Common myeloid progenitor, CD34-positive (primary cell): ENCODE measurements at regions not wholly inside any gene's neighbourhood (a gene's known extent, or its start where the extent isn't known, plus 50 kb on each side); places are given as distances from the start of the nearest gene placed in this dataset.
A peak's percentile ranks its signal among the peaks of the same experiment; 100 is the strongest.

Experiments used
- CTCF ChIA-PET: fragments of 350-600 bp; sonication (Branson Sonifier 250); formaldehyde crosslinking; loops from one replicate; lab custom pipeline; 2021; ENCODE audit warnings: antibody characterized with exemption; lab: Charles Lee
- POLR2A ChIA-PET: fragments of 350-600 bp; sonication (Branson Sonifier 250); formaldehyde crosslinking; loops from one replicate; lab custom pipeline; 2021; ENCODE audit warnings: antibody characterized with exemption; lab: Charles Lee
- DNase-seq, 3 donors: peaks; one replicate each; pipeline versions ENCODE4 v3.0.0 to v3.0.0-alpha.2; 2013
- H3K27ac ChIP-seq, 2 experiments: 1 replicate in 1 of 2; 2 replicates in 1 of 2; pipeline ENCODE4 v1.7.0; 2013; ENCODE audit warnings: inconsistent platforms in 2 of 2, low read length in 2 of 2, mild to moderate bottlenecking in 2 of 2, low read depth in 1 of 2, moderate library complexity in 1 of 2; ENCODE audit not compliant: severe bottlenecking in 2 of 2, insufficient read depth in 1 of 2, poor library complexity in 1 of 2
- H3K27me3 ChIP-seq, 5 experiments: replicated peaks in 2 of 5; 1 replicate in 3 of 5; 2 replicates in 2 of 5; pipeline versions ENCODE4 v1.6.1 to v1.7.0; 2013; ENCODE audit warnings: low read length in 4 of 5, mild to moderate bottlenecking in 2 of 5, moderate library complexity in 2 of 5, inconsistent platforms in 1 of 5; ENCODE audit not compliant: insufficient read depth in 5 of 5, control insufficient read depth in 4 of 5
- H3K36me3 ChIP-seq, 4 experiments: 1 replicate in 2 of 4; 2 replicates in 2 of 4; pipeline versions ENCODE4 v1.6.1 to v1.7.0; 2013; ENCODE audit warnings: low read length in 3 of 4, control low read depth in 1 of 4, mild to moderate bottlenecking in 1 of 4; ENCODE audit not compliant: control insufficient read depth in 4 of 4, insufficient read depth in 4 of 4
- H3K4me1 ChIP-seq, 4 experiments: 1 replicate in 3 of 4; 2 replicates in 1 of 4; pipeline versions ENCODE4 v1.6.1 to v1.7.1; 2013; ENCODE audit warnings: low read length in 3 of 4, mild to moderate bottlenecking in 3 of 4, control low read depth in 1 of 4, inconsistent platforms in 1 of 4, moderate library complexity in 1 of 4; ENCODE audit not compliant: control insufficient read depth in 4 of 4, insufficient read depth in 4 of 4; ENCODE audit errors: control extremely low read depth in 1 of 4
- H3K4me3 ChIP-seq, 7 experiments: 1 replicate in 4 of 7; 2 replicates in 3 of 7; pipeline versions ENCODE4 v1.5.1 to v1.7.0; 2013; ENCODE audit warnings: mild to moderate bottlenecking in 7 of 7, low read length in 6 of 7, moderate library complexity in 6 of 7, inconsistent platforms in 2 of 7, low read depth in 2 of 7, control low read depth in 1 of 7; ENCODE audit not compliant: insufficient read depth in 4 of 7, control insufficient read depth in 1 of 7; ENCODE audit errors: extremely low read depth in 1 of 7
- H3K9me3 ChIP-seq, 5 experiments: 1 replicate in 4 of 5; 2 replicates in 1 of 5; pipeline versions ENCODE4 v1.6.1 to v1.7.1; 2013; ENCODE audit warnings: low read length in 4 of 5, mild to moderate bottlenecking in 2 of 5, inconsistent platforms in 1 of 5, low read depth in 1 of 5, moderate library complexity in 1 of 5; ENCODE audit not compliant: control insufficient read depth in 4 of 5, insufficient read depth in 2 of 5; ENCODE audit errors: control extremely low read depth in 1 of 5
- WGBS: methylation state at CpG from one replicate; pipeline ENCODE4 v1.1.5; 2013; ENCODE audit not compliant: insufficient coverage; 5-methylcytosine and 5-hydroxymethylcytosine counted together

DNA sequence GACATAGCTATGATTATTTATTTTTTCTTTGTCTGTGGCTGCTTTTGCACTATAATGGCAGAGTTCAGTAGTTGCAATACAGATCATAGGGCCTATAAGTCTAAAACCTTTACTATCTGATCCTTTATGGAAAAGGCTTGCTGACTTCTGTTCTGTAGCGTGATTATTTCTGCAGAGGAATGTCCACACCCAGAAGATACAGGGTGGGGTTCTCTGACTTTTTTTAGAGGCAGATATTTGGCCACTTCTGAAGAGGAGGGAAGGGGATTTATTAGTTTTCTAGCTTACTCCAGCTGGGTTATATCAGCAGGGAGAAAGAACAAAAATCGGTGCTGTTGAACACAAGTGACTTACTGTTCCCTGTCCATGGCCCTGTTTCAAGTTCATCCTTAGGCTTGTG, 97.6 kb downstream of the RPE65 start:
- H3K4me1 ChIP-seq = peaks cover 0 to 2% (median 0%) of the 10 kb centered on the region in 4 experiments
- ChIA-PET CTCF (interaction anchor here (0.7 to 3.6 kb wide), 2 partner anchors 10 to 236 kb away, joined by 3 to 10 read pairs; no protein-coding TSS in a partner anchor), POLR2A (no interaction called here)
- no peak for DNase-seq
- no peak overlapping the region for H3K4me3 ChIP-seq
- H3K27me3 ChIP-seq = no peaks in the 10 kb centered on the region
- WGBS = 100% methylated on average over 2 of the region's 2 CpGs
- no peaks in the 10 kb centered on the region for H3K36me3 ChIP-seq
- H3K27ac ChIP-seq = no peak overlapping the region
- no peaks in the 10 kb centered on the region for H3K9me3 ChIP-seq

DNA sequence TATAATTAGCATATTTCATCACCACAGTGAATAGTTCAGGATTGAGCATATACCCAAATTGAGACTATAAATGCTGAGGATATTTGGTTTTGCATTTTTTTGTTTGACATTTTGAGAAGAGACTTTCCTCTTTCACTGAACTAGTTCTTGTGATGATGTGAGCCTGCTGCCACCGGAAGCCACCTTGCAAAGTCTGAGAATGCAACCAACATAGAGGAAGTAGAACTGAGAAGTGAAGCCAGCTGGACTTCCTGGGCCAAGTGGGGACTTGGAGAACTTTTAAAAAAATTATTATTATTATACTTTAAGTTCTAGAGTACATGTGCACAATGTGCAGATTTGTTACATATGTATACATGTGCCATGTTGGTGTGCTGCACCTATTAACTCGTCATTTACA, 102.3 kb downstream of the RPE65 start:
- ChIA-PET POLR2A (no interaction called here), CTCF (interaction anchor here (2.6 kb wide), 1 partner anchor 230 kb away, joined by 15 read pairs; no protein-coding TSS in a partner anchor)
- peak; percentile 50 to 95 (median 89) for DNase-seq

DNA sequence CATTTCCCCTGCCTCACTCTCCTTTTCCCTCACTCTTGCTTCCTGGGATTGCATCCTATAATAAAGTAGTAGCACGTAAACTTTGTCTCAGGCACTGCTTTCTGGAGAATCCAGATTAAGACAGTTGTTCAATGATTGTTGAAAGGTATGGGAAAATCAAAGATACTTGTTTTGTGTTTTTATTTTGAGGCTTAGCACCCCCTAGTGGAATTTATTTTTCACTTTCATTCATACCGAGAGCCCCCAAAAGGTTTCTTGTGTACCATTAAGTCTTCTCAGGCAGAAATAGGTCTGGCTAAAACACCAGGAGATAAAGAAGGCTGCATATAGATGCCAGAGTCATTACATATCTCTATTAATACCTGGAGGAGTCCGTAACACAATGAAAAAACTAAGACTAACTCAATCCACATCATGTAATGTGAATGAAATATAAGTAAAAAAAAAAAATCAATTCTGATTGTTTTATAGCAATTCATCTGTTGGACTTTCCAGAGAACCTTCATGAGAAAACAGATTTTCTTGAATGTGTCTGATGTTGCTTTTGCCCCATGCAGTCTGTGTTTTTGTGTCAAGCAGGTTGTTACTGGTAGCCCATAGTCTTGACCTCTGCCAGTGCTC, 103.5 kb downstream of the RPE65 start:
- Histone ChIP-seq H3K4me1 (peaks cover 0 to 7% (median 2%) of the 10 kb centered on the region in 4 experiments), H3K9me3 (no peaks in the 10 kb centered on the region), H3K27ac (no peak overlapping the region), H3K4me3 (no peak overlapping the region), H3K27me3 (no peaks in the 10 kb centered on the region), H3K36me3 (no peaks in the 10 kb centered on the region)
- no CpG with 5 or more reads among the region's 3 CpGs for WGBS
- peak; percentile 31 to 54 (median 47) for DNase-seq
- ChIA-PET CTCF (interaction anchor here (1.0 to 5.3 kb wide), 7 partner anchors 8 to 492 kb away, joined by 3 to 53 read pairs (median 3); no protein-coding TSS in a partner anchor), POLR2A (interaction anchor here (0.7 kb wide), 2 partner anchors 172 to 494 kb away, joined by 3 to 8 read pairs; no protein-coding TSS in a partner anchor)

More for the DNA sequence above, 102.3 kb downstream of the RPE65 start:
- Histone ChIP-seq H3K27ac (no peak overlapping the region), H3K36me3 (no peaks in the 10 kb centered on the region), H3K27me3 (no peaks in the 10 kb centered on the region), H3K4me3 (no peak overlapping the region), H3K4me1 (peaks cover 0 to 4% (median 1%) of the 10 kb centered on the region in 4 experiments), H3K9me3 (no peaks in the 10 kb centered on the region)
- WGBS = no CpG with 5 or more reads among the region's 2 CpGs

DNA sequence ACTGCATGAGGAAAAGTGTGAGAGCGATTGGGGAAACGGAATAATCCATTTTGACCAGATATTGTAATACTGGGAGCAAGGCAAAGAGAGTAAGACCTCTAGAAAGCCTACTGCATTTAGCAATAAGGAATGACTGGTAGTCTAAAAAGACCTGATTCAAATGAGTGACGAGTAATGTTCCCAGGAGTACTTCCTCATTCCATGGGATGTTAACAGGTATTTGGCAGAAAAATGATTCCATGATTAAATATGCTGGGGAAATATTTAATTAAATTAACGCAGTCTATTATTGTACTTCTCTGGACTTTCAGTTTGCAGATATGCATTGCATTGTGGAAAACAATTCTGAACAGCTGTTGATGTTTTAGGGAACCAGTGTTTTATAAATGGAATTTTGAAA, 105.5 kb downstream of the RPE65 start:
- no peak for DNase-seq
- H3K9me3 ChIP-seq = no peaks in the 10 kb centered on the region
- H3K36me3 ChIP-seq = no peaks in the 10 kb centered on the region
- WGBS = 93% methylated on average over 3 of the region's 4 CpGs
- POLR2A ChIA-PET = no interaction called here
- no peaks in the 10 kb centered on the region for H3K27me3 ChIP-seq
- H3K4me1 ChIP-seq = peaks cover 0 to 10% (median 2%) of the 10 kb centered on the region in 4 experiments
- H3K27ac ChIP-seq = no peak overlapping the region
- no peak overlapping the region for H3K4me3 ChIP-seq
- CTCF ChIA-PET = interaction anchor here (1.0 to 5.3 kb wide), 5 partner anchors 53 to 228 kb away, joined by 3 to 53 read pairs (median 13); no protein-coding TSS in a partner anchor

DNA sequence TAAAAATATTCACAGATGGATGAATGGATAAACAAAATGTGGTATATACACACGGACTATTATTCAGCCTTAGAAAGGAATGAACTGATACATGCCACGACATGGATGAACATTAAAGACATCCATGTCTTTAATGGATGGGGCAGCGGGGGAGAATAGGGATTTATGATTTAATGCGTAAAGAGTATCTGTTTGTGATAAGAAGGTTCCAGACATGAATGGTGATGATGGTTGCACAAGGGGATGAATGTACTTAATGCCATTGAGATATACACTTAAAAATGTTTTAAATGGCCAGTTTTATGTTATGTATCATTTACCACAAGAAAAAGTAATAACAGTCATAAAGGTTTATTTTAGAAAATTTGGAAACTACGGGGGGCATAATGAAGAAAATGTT, 108.6 kb upstream of the WLS start:
- Histone ChIP-seq H3K4me3 (no peak overlapping the region), H3K4me1 (peaks cover 0 to 11% (median 3%) of the 10 kb centered on the region in 4 experiments), H3K27ac (no peak overlapping the region), H3K36me3 (no peaks in the 10 kb centered on the region), H3K27me3 (no peaks in the 10 kb centered on the region), H3K9me3 (no peaks in the 10 kb centered on the region)
- no peak for DNase-seq
- POLR2A ChIA-PET = no interaction called here
- CTCF ChIA-PET = interaction anchor here (2.2 to 3.2 kb wide), 2 partner anchors 220 to 224 kb away, joined by 9 to 20 read pairs; no protein-coding TSS in a partner anchor
- WGBS = 100% methylated on average over 2 of the region's 5 CpGs

DNA sequence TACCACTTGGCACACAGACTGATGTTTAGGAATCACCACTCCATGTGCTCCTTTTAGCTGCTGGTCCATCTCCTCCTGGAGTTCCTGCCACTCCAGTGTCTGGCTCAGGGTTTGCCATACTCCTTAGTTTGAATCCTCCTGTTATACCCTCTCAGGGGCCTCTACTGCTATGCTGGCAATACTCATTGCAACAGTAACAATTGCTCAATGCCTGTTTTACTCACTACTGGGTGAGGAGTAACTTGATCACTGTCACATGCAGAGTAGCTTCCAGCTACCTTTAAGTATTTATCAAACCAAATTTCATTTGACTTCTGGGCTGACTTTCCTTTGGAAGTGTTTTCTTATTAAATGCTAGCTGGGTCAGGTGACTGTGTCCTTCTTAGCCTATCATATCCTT, 107.2 kb upstream of the WLS start:
- ChIA-PET CTCF (interaction anchor here (1.1 to 2.2 kb wide), 2 partner anchors 219 to 223 kb away, joined by 5 to 9 read pairs; no protein-coding TSS in a partner anchor), POLR2A (no interaction called here)
- no peaks in the 10 kb centered on the region for H3K27me3 ChIP-seq
- peaks cover 0 to 11% (median 3%) of the 10 kb centered on the region in 4 experiments for H3K4me1 ChIP-seq
- no peak overlapping the region for H3K4me3 ChIP-seq
- no peak overlapping the region for H3K27ac ChIP-seq
- H3K36me3 ChIP-seq = no peaks in the 10 kb centered on the region
- no peak for DNase-seq
- H3K9me3 ChIP-seq = no peaks in the 10 kb centered on the region

DNA sequence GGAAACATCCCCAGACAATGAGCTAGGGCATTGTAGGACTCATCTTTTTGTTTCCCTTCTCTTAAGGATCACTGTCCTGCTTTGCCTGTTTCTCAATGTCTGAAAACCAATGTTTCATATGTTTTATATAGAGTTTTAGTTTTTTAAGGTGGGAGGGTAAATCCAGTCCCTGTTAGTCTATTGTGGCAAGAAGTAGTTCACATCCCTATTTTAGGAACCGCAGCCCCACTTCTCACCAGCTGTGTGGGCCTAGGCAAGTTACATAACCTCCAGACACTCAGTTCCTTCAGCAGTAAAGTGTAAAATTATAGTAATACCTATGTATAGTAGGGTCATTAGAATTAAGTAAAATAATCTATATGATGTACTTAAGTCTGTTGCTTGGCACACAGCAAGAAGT, 105.8 kb upstream of the WLS start:
- Histone ChIP-seq H3K27ac (no peak overlapping the region), H3K36me3 (no peaks in the 10 kb centered on the region), H3K4me3 (no peak overlapping the region), H3K4me1 (peaks cover 0 to 11% (median 3%) of the 10 kb centered on the region in 4 experiments), H3K27me3 (no peaks in the 10 kb centered on the region), H3K9me3 (no peaks in the 10 kb centered on the region)
- ChIA-PET POLR2A (no interaction called here), CTCF (no interaction called here)
- DNase-seq = no peak
- no CpG with 5 or more reads among the region's 1 CpG for WGBS
